ENCODE measurements at regions not wholly inside any gene's neighbourhood (a gene's known extent, or its start where the extent isn't known, plus 50 kb on each side); places are given as distances from the start of the nearest gene placed in this dataset.

- intact Hi-C loops (cut with micrococcal nuclease; ENCODE audit: unreplicated experiment) (loop anchor here (5.0 kb wide), 1 partner anchor 218 kb away; no protein-coding TSS in a partner anchor), in situ Hi-C loops (cut with MboI) (no loop called here)
- no TSS peak for BruUV-seq (replicated peaks)
- Histone ChIP-seq H3K4me3 (no peak overlapping the region), H3K27ac (ENCODE audit: control insufficient read depth, insufficient read depth) (no peak overlapping the region), H3K9me3 (replicated peaks; ENCODE audit: control insufficient read depth, insufficient read depth, low read length) (no peaks in the 10 kb centered on the region; the same call in 2 of the 3 replicates), H3K79me2 (ENCODE audit: control insufficient read depth, insufficient read depth, low read length) (no peaks in the 10 kb centered on the region), H4K20me1 (ENCODE audit: control insufficient read depth, insufficient read depth) (no peaks in the 10 kb centered on the region), H3K9ac (ENCODE audit: control insufficient read depth, insufficient read depth, low read length) (no peak overlapping the region), H3K36me3 (ENCODE audit: control insufficient read depth in 2 of 2, insufficient read depth in 2 of 2, low read length in 1 of 2) (no peaks in the 10 kb centered on the region), H2AFZ (ENCODE audit: control insufficient read depth, low read depth, low read length) (no peak overlapping the region), H3K4me2 (ENCODE audit: control insufficient read depth, insufficient read depth) (no peak overlapping the region), H3K4me1 (ENCODE audit: control insufficient read depth, insufficient read depth, low read length) (no peaks in the 10 kb centered on the region), H3K27me3 (replicated peaks in 1 of 2; ENCODE audit: control insufficient read depth in 2 of 2, insufficient read depth in 2 of 2, low read length in 1 of 2) (no peaks in the 10 kb centered on the region)
- 81% methylated on average over 3 of the region's 3 CpGs for WGBS (ENCODE audit: insufficient coverage, insufficient replicate concordance, low lambda C conversion rate, missing lambda C conversion rate)
- ATAC-seq (no peak), FAIRE-seq (no peak), DNase-seq (ENCODE audit: low read depth, low spot score) (no peak)
- RAD21 ChIA-PET (ENCODE audit: unreplicated experiment) = interaction anchor here (3.5 to 6.7 kb wide), 2 partner anchors 25 to 35 kb away, joined by 15 to 98 read pairs; no protein-coding TSS in a partner anchor
- POLR2A ChIA-PET = no interaction called here
- CTCF ChIA-PET = interaction anchor here (1.2 to 6.6 kb wide), 2 partner anchors 9 to 28 kb away, joined by 4 to 75 read pairs; no protein-coding TSS in a partner anchor
- SMC1A ChIA-PET (ENCODE audit: uncharacterized antibody, unreplicated experiment) = interaction anchor here (1.2 to 7.6 kb wide), 2 partner anchors 28 to 218 kb away, joined by 3 to 71 read pairs; no protein-coding TSS in a partner anchor
- TF ChIP-seq CHD4 (IDR thresholded peaks at IDR 0.05) (no peak), EZH2 (IDR thresholded peaks at IDR 0.05; ENCODE audit: borderline replicate concordance, control insufficient read depth, low read depth, low read length) (no peak), CUX1 (IDR thresholded peaks at IDR 0.05; ENCODE audit: insufficient replicate concordance, low read depth, low read length) (no peak), HDAC6 (IDR thresholded peaks at IDR 0.05; ENCODE audit: unreplicated experiment) (no peak), LARP7 (IDR thresholded peaks at IDR 0.05) (no peak), ZNF217 (IDR thresholded peaks at IDR 0.05) (no peak), MEF2A (IDR thresholded peaks at IDR 0.05; ENCODE audit: insufficient read depth, low read depth, low read length) (no peak), ZBTB11 (CRISPR knock-in tag; IDR thresholded peaks at IDR 0.05) (no peak), STAT3 (IDR thresholded peaks at IDR 0.05; ENCODE audit: low read depth, low read length) (no peak), E4F1 (IDR thresholded peaks at IDR 0.05; ENCODE audit: borderline replicate concordance, partially characterized antibody) (no peak), ATF2 (IDR thresholded peaks at IDR 0.05; ENCODE audit: low read length) (no peak), BRCA1 (IDR thresholded peaks at IDR 0.05; ENCODE audit: low read depth, low read length) (no peak)
Observed at GRCh38 chr3:75144406-75144805, 519.7 kb upstream of the FRG2C start.

Data from GM12878 (cell line).